ENCODE measurements at regions not wholly inside any gene's neighbourhood (a gene's known extent, or its start where the extent isn't known, plus 50 kb on each side); places are given as distances from the start of the nearest gene placed in this dataset.
"Not testable (repeated sequence)": the region's sequence is repeated elsewhere in the genome, so short reads cannot be mapped to it uniquely, and the experiment has no call there.

DNA sequence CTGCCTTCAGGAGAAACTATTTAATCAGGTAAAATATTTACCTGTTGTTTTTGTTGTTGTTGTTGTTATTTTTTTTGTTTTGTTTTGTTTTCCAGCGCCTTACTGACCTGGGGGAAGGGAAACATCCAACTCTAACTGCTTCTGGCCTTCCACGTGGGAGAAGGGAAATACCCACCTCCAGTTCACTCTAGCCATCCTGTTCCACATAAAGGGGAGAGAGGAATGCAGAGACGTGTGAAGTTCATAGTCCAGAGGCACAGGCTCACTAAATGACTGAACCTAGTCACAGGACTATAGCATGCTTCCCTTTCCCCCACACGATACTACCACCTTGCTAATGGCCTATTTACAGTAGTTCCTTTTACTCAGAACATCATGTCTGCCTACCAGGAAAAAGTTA, 72.4 kb upstream of the VSTM5 start:
- Histone ChIP-seq H3K27ac (ENCODE audit: low read depth, low read length) (no peak overlapping the region), H3F3A (ENCODE audit: control insufficient read depth, insufficient read depth) (no peaks in the 10 kb centered on the region), H3K27me3 (ENCODE audit: control insufficient read depth, low read length) (no peaks in the 10 kb centered on the region), H3K4me3 (ENCODE audit: low read length) (no peak overlapping the region), H3K4me1 (ENCODE audit: control insufficient read depth, low read length) (no peaks in the 10 kb centered on the region), H3K9me2 (replicated peaks; ENCODE audit: control insufficient read depth, low read length) (no peaks in the 10 kb centered on the region), H3K4me2 (ENCODE audit: low read length) (no peak overlapping the region), H4K20me1 (ENCODE audit: control insufficient read depth, insufficient read depth, low read depth, low read length) (no peaks in the 10 kb centered on the region), H3K9me3 (ENCODE audit: control insufficient read depth, insufficient read depth, low read length) (no peaks in the 10 kb centered on the region), H3K36me3 (ENCODE audit: control insufficient read depth, low read length) (no peaks in the 10 kb centered on the region), H3K79me2 (ENCODE audit: control insufficient read depth, low read length) (no peaks in the 10 kb centered on the region)
- TF ChIP-seq CTCF (IDR thresholded peaks at IDR 0.05; ENCODE audit: low read depth, low read length, poor library complexity, severe bottlenecking), result no peak

- not testable (repeated sequence) for H4K20me1 ChIP-seq (ENCODE audit: control insufficient read depth, insufficient read depth, low read depth, low read length); H3K79me2 ChIP-seq (ENCODE audit: control insufficient read depth, low read length); H3K4me3 ChIP-seq (ENCODE audit: low read length); H3K9me2 ChIP-seq (replicated peaks; ENCODE audit: control insufficient read depth, low read length); H3K36me3 ChIP-seq (ENCODE audit: control insufficient read depth, low read length); H3F3A ChIP-seq (ENCODE audit: control insufficient read depth, insufficient read depth); H3K4me2 ChIP-seq (ENCODE audit: low read length); H3K27me3 ChIP-seq (ENCODE audit: control insufficient read depth, low read length); H3K27ac ChIP-seq (ENCODE audit: low read depth, low read length); H3K9me3 ChIP-seq (ENCODE audit: control insufficient read depth, insufficient read depth, low read length); H3K4me1 ChIP-seq (ENCODE audit: control insufficient read depth, low read length)
These were observed 75.7 kb upstream of the VSTM5 start for GRCh38 chr11:93926099-93926498.

GRCh38 chr11:93929407-93929806, 79.0 kb upstream of the VSTM5 start:
- Histone ChIP-seq H3K4me1 (ENCODE audit: control insufficient read depth, low read length) (no peaks in the 10 kb centered on the region), H3K4me3 (ENCODE audit: low read length) (no peak overlapping the region), H3K79me2 (ENCODE audit: control insufficient read depth, low read length) (no peaks in the 10 kb centered on the region), H4K20me1 (ENCODE audit: control insufficient read depth, insufficient read depth, low read depth, low read length) (no peaks in the 10 kb centered on the region), H3K36me3 (ENCODE audit: control insufficient read depth, low read length) (no peaks in the 10 kb centered on the region), H3K27me3 (ENCODE audit: control insufficient read depth, low read length) (no peaks in the 10 kb centered on the region), H3F3A (ENCODE audit: control insufficient read depth, insufficient read depth) (no peaks in the 10 kb centered on the region), H3K27ac (ENCODE audit: low read depth, low read length) (no peak overlapping the region), H3K9me2 (replicated peaks; ENCODE audit: control insufficient read depth, low read length) (no peaks in the 10 kb centered on the region), H3K4me2 (ENCODE audit: low read length) (no peak overlapping the region), H3K9me3 (ENCODE audit: control insufficient read depth, insufficient read depth, low read length) (no peaks in the 10 kb centered on the region)
- no peak for TF ChIP-seq EZH2phosphoT487 (IDR thresholded peaks at IDR 0.05; ENCODE audit: borderline replicate concordance, low read length)
- TF ChIP-seq CTCF (IDR thresholded peaks at IDR 0.05; ENCODE audit: low read depth, low read length, poor library complexity, severe bottlenecking), result no peak

- TF ChIP-seq EZH2phosphoT487 (IDR thresholded peaks at IDR 0.05; ENCODE audit: borderline replicate concordance, low read length), result no peak
- no peak for TF ChIP-seq CTCF (IDR thresholded peaks at IDR 0.05; ENCODE audit: low read depth, low read length, poor library complexity, severe bottlenecking)
- H3K27ac ChIP-seq (ENCODE audit: low read depth, low read length), result no peak overlapping the region
- H3K4me3 ChIP-seq (ENCODE audit: low read length), result no peak overlapping the region
- H3K27me3 ChIP-seq (ENCODE audit: control insufficient read depth, low read length), result no peaks in the 10 kb centered on the region
- H3K9me2 ChIP-seq (replicated peaks; ENCODE audit: control insufficient read depth, low read length), result no peaks in the 10 kb centered on the region
- no peaks in the 10 kb centered on the region for H4K20me1 ChIP-seq (ENCODE audit: control insufficient read depth, insufficient read depth, low read depth, low read length)
- H3K79me2 ChIP-seq (ENCODE audit: control insufficient read depth, low read length), result no peaks in the 10 kb centered on the region
- H3K9me3 ChIP-seq (ENCODE audit: control insufficient read depth, insufficient read depth, low read length), result no peaks in the 10 kb centered on the region
- no peaks in the 10 kb centered on the region for H3K4me1 ChIP-seq (ENCODE audit: control insufficient read depth, low read length)
- H3F3A ChIP-seq (ENCODE audit: control insufficient read depth, insufficient read depth), result no peaks in the 10 kb centered on the region
- H3K36me3 ChIP-seq (ENCODE audit: control insufficient read depth, low read length), result no peaks in the 10 kb centered on the region
- no peak overlapping the region for H3K4me2 ChIP-seq (ENCODE audit: low read length)
These were observed 82.8 kb upstream of the VSTM5 start for GRCh38 chr11:93933230-93933629.
